ENCODE measurements at regions not wholly inside any gene's neighbourhood (a gene's known extent, or its start where the extent isn't known, plus 50 kb on each side); places are given as distances from the start of the nearest gene placed in this dataset.

- DNase-seq (ENCODE audit: low read depth): no peak
Observed at GRCh38 chr5:51278539-51278938, 104.7 kb upstream of the ISL1 start.

- no peak for DNase-seq (ENCODE audit: low read depth)
Observed at GRCh38 chr5:51279983-51280706, 103.1 kb upstream of the ISL1 start.

GRCh38 chr5:51286046-51286445 is 97.2 kb upstream of the ISL1 start:
- DNase-seq (ENCODE audit: low read depth): no peak

GRCh38 chr5:51302343-51302742 is 80.9 kb upstream of the ISL1 start:
- no peak for DNase-seq (ENCODE audit: low read depth)

GRCh38 chr5:51326844-51327243 is 56.4 kb upstream of the ISL1 start:
- DNase-seq (ENCODE audit: low read depth): no peak

All from RPMI7951 (cell line).